NB4 (cell line): ENCODE measurements at regions not wholly inside any gene's neighbourhood (a gene's known extent, or its start where the extent isn't known, plus 50 kb on each side); places are given as distances from the start of the nearest gene placed in this dataset.
"Not testable (repeated sequence)": the region's sequence is repeated elsewhere in the genome, so short reads cannot be mapped to it uniquely, and the experiment has no call there.

Experiments used
- DNase-seq: peaks from one replicate; pipeline ENCODE4 v3.0.0; 2010; ENCODE audit warnings: low read depth
- H3K4me3 ChIP-seq: one replicate; pipeline ENCODE4 v1.5.1; 2011; ENCODE audit warnings: mild to moderate bottlenecking, low read depth, low read length, moderate library complexity
- CTCF ChIP-seq: IDR thresholded peaks from one replicate; pipeline ENCODE4 v1.5.1; 2012; ENCODE audit warnings: low read depth, low read length
- MAX ChIP-seq: IDR thresholded peaks from 2 replicates; pipeline ENCODE4 v1.6.1; 2011; ENCODE audit warnings: low read depth, low read length
- MYC ChIP-seq: IDR thresholded peaks from 2 replicates; pipeline ENCODE4 v1.6.1; 2011; ENCODE audit warnings: low read depth, low read length
- POLR2A ChIP-seq: IDR thresholded peaks from 2 replicates; pipeline ENCODE4 v1.6.1; 2011; ENCODE audit warnings: mild to moderate bottlenecking; ENCODE audit not compliant: insufficient read length; ENCODE audit errors: extremely low read depth

GRCh38 chr6:9136141-9136822, 700.9 kb upstream of the SLC35B3 start:
- no peak for TF ChIP-seq POLR2A
- TF ChIP-seq MAX, result no peak
- TF ChIP-seq CTCF, result no peak
- TF ChIP-seq MYC, result no peak
- no peak overlapping the region for H3K4me3 ChIP-seq
- DNase-seq, result no peak

- TF ChIP-seq MYC (no peak), MAX (no peak), POLR2A (no peak), CTCF (no peak)
- no peak for DNase-seq
- H3K4me3 ChIP-seq, result no peak overlapping the region
These were observed 696.3 kb upstream of the SLC35B3 start for GRCh38 chr6:9131616-9132015.

- H3K4me3 ChIP-seq, result no peak overlapping the region
- no peak for TF ChIP-seq POLR2A
- TF ChIP-seq MYC, result no peak
- no peak for TF ChIP-seq CTCF
- TF ChIP-seq MAX, result no peak
- no peak for DNase-seq
These were observed 695.9 kb upstream of the SLC35B3 start for GRCh38 chr6:9131201-9131600.

GRCh38 chr6:9128970-9129369, 693.6 kb upstream of the SLC35B3 start:
- no peak overlapping the region for H3K4me3 ChIP-seq
- DNase-seq, result no peak
- TF ChIP-seq CTCF, result no peak

GRCh38 chr6:9126878-9127560, 691.7 kb upstream of the SLC35B3 start:
- peak; percentile 21 for DNase-seq
- no peak overlapping the region for H3K4me3 ChIP-seq
- TF ChIP-seq MAX (no peak), POLR2A (no peak), MYC (no peak), CTCF (no peak)

- not testable (repeated sequence) for DNase-seq, H3K4me3 ChIP-seq
These were observed 690.7 kb upstream of the SLC35B3 start for GRCh38 chr6:9126034-9126433.
